ENCODE measurements at regions not wholly inside any gene's neighbourhood (a gene's known extent, or its start where the extent isn't known, plus 50 kb on each side); places are given as distances from the start of the nearest gene placed in this dataset.

DNA sequence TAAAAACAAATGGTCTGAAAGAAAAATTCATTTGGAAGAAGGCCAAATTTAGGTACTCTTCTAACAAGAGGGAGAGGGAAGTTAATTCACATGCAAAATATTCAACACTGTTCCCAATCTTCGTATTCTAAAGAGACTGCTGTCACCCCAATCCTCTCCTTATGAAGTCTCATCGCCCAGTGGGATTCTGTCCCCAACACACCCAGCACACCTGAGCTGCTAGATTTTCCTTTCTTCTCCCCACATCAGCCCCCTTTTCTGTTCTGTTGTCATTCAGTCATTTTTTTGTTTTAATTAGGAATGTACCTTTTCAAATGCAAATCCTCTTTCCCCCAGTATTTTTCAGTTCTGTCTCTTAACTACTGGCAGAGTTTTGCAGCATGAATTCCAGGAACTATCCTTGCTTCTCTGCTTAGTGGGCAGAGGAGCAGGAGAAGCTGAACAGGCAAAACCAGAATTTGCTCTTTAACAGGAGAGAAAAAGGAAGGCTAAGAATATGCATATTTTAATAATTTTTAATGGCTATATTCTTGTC is 366.9 kb downstream of the MAN2A1 start:
- Histone ChIP-seq H2BK15ac (ENCODE audit: low read depth, low read length) (no peak overlapping the region), H3K27me3 (ENCODE audit: control insufficient read depth, insufficient read depth, low read length) (no peaks in the 10 kb centered on the region), H4K8ac (ENCODE audit: low read depth in 2 of 2, low read length in 2 of 2) (no peak overlapping the region), H3K27ac (ENCODE audit: insufficient read depth, low read length) (no peak overlapping the region), H3K79me1 (ENCODE audit: low read depth in 1 of 2, low read length in 2 of 2) (no peaks in the 10 kb centered on the region), H2AK9ac (replicated peaks; ENCODE audit: low read depth, low read length, poor library complexity) (no peak overlapping the region), H3K18ac (ENCODE audit: low read depth, low read length) (no peak overlapping the region), H3K4me1 (ENCODE audit: control insufficient read depth, insufficient read depth, low read length) (no peaks in the 10 kb centered on the region), H4K5ac (ENCODE audit: low read depth, low read length) (no peak overlapping the region), H2BK20ac (ENCODE audit: low read depth, low read length) (no peak overlapping the region), H3K36me3 (ENCODE audit: control insufficient read depth, insufficient read depth, low read length) (no peaks in the 10 kb centered on the region), H3K9ac (ENCODE audit: low read depth, low read length) (no peak overlapping the region), H3K14ac (replicated peaks; ENCODE audit: low read depth, low read length) (no peak overlapping the region), H4K91ac (ENCODE audit: insufficient read depth, low read depth, low read length) (no peak overlapping the region), H4K20me1 (ENCODE audit: insufficient read depth, low read length) (no peaks in the 10 kb centered on the region), H3K9me1 (ENCODE audit: insufficient read depth, low read length) (no peaks in the 10 kb centered on the region), H3K56ac (ENCODE audit: extremely low read depth, insufficient read depth, low read length) (no peak overlapping the region), H2AK5ac (ENCODE audit: low read depth, low read length) (no peak overlapping the region), H2BK5ac (ENCODE audit: low read depth, low read length, poor library complexity, severe bottlenecking) (no peak overlapping the region), H2BK120ac (ENCODE audit: low read depth, low read length) (no peak overlapping the region), H3K4me2 (ENCODE audit: low read depth, low read length) (no peak overlapping the region), H3K9me3 (ENCODE audit: control insufficient read depth, insufficient read depth, low read length) (no peaks in the 10 kb centered on the region), H3K4me3 (ENCODE audit: insufficient read depth, low read depth, low read length) (no peak overlapping the region), H3K4ac (ENCODE audit: low read depth, low read length) (no peak overlapping the region), H3K23ac (ENCODE audit: low read depth, low read length) (no peak overlapping the region), H2AFZ (replicated peaks; ENCODE audit: low read length, poor library complexity) (no peak overlapping the region)
- intact Hi-C loops (cut with micrococcal nuclease), result no loop called here
- CTCF ChIA-PET, result no interaction called here
- WGBS, 2 experiments (ENCODE audit: extremely low coverage in 2 of 2, insufficient read length in 1 of 2), result no CpG with 5 or more reads among the region's 2 CpGs
- no TSS peak for BruUV-seq (replicated peaks)
- no peak for DNase-seq
- POLR2A ChIA-PET (ENCODE audit: unreplicated experiment), result no interaction called here
- no peak for ATAC-seq (ENCODE audit: low read depth)
- dilution Hi-C loops (cut with HindIII; ENCODE audit: low sequenced_read_pairs, unreplicated experiment), result no loop called here
- no peak for TF ChIP-seq MXI1 (IDR thresholded peaks at IDR 0.05; ENCODE audit: borderline replicate concordance, low read depth, low read length)
- TF ChIP-seq, protein P1, sequence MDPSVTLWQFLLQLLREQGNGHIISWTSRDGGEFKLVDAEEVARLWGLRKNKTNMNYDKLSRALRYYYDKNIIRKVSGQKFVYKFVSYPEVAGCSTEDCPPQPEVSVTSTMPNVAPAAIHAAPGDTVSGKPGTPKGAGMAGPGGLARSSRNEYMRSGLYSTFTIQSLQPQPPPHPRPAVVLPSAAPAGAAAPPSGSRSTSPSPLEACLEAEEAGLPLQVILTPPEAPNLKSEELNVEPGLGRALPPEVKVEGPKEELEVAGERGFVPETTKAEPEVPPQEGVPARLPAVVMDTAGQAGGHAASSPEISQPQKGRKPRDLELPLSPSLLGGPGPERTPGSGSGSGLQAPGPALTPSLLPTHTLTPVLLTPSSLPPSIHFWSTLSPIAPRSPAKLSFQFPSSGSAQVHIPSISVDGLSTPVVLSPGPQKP (IDR thresholded peaks at IDR 0.05; ENCODE audit: borderline replicate concordance, low read depth, low read length), result no peak
- TF ChIP-seq BHLHE40 (IDR thresholded peaks at IDR 0.05; ENCODE audit: low read depth, low read length), result no peak
- no peak for TF ChIP-seq CEBPB (IDR thresholded peaks at IDR 0.05; ENCODE audit: low read depth, low read length)
- no peak for TF ChIP-seq USF2 (IDR thresholded peaks at IDR 0.05; ENCODE audit: low read depth, low read length)
- TF ChIP-seq CHD1 (IDR thresholded peaks at IDR 0.05; ENCODE audit: low read depth, low read length), result no peak
- no peak for TF ChIP-seq POLR2A (IDR thresholded peaks at IDR 0.05; ENCODE audit: low read depth, low read length)
- TF ChIP-seq RFX5 (IDR thresholded peaks at IDR 0.05; ENCODE audit: low read depth, low read length), result no peak
- no peak for TF ChIP-seq MAFK (IDR thresholded peaks at IDR 0.05; ENCODE audit: low read depth, low read length)
- TF ChIP-seq MAZ (IDR thresholded peaks at IDR 0.05; ENCODE audit: borderline replicate concordance, low read depth, low read length), result no peak
- TF ChIP-seq RAD21 (IDR thresholded peaks at IDR 0.05; ENCODE audit: low read length), result no peak
- no peak for TF ChIP-seq NFE2L2 (IDR thresholded peaks at IDR 0.05; ENCODE audit: low read depth, low read length)
- no peak for TF ChIP-seq CTCF (conservative IDR thresholded peaks at IDR 0.05; ENCODE audit: low read depth, low read length)
- TF ChIP-seq FOS (IDR thresholded peaks at IDR 0.05; ENCODE audit: low read depth, low read length), result no peak
- TF ChIP-seq SMC3 (IDR thresholded peaks at IDR 0.05; ENCODE audit: low read depth, low read length), result no peak
- TF ChIP-seq RCOR1 (IDR thresholded peaks at IDR 0.05; ENCODE audit: insufficient replicate concordance, low read length), result no peak
- in situ Hi-C loops (cut with MboI; ENCODE audit: low sequenced_read_pairs), result no loop called here

Measured in IMR-90 (cell line).